WTC11 (cell line): ENCODE measurements at regions not wholly inside any gene's neighbourhood (a gene's known extent, or its start where the extent isn't known, plus 50 kb on each side); places are given as distances from the start of the nearest gene placed in this dataset.

Experiments used
- ATAC-seq: fragments of 200-7000 bp; cut with Tn5 transposase; 2 replicates; pipeline ENCODE4 v1.10.0; 2021; ENCODE audit warnings: mild to moderate bottlenecking, moderate library complexity
- CTCF ChIA-PET: fragments of 300-600 bp; sonication (Branson Sonifier 250); formaldehyde crosslinking; loops from one replicate; lab custom pipeline; 2021; ENCODE audit warnings: antibody characterized with exemption; lab: Charles Lee
- POLR2A ChIA-PET: fragments of 350-600 bp; sonication (Branson Sonifier 250); formaldehyde crosslinking; loops from one replicate; lab custom pipeline; 2021; ENCODE audit warnings: antibody characterized with exemption; lab: Charles Lee
- DNase-seq: peaks from one replicate; pipeline ENCODE4 v3.0.0; 2021; ENCODE audit warnings: low spot score
- H3K27ac Mint-ChIP-seq: 2 replicates; pipeline ENCODE4 v1.8.0; 2021; ENCODE audit warnings: mixed read lengths
- H3K27me3 Mint-ChIP-seq: 2 replicates; pipeline ENCODE4 v1.8.0; 2021; ENCODE audit warnings: low read depth, mild to moderate bottlenecking, moderate library complexity, mixed read lengths
- H3K36me3 Mint-ChIP-seq: 2 replicates; pipeline ENCODE4 v1.8.0; 2021; ENCODE audit warnings: mixed read lengths
- H3K4me1 Mint-ChIP-seq: 2 replicates; pipeline ENCODE4 v1.8.0; 2022; ENCODE audit warnings: mixed read lengths
- H3K4me3 Mint-ChIP-seq: 2 replicates; pipeline ENCODE4 v1.8.0; 2021; ENCODE audit warnings: mild to moderate bottlenecking, moderate library complexity, mixed read lengths
- H3K9me3 Mint-ChIP-seq: 2 replicates; pipeline ENCODE4 v1.8.0; 2021; ENCODE audit warnings: mixed read lengths
- ATF1 ChIP-seq: sonication (generic); formaldehyde crosslinking; IDR thresholded peaks from 2 replicates; pipeline ENCODE4 v1.8.1; 2023; ENCODE audit warnings: mild to moderate bottlenecking, moderate library complexity, missing genetic modification reagents
- ATF2 ChIP-seq: sonication (generic); formaldehyde crosslinking; IDR thresholded peaks from 2 replicates; pipeline ENCODE4 v1.8.1; 2022; ENCODE audit warnings: low read depth, missing genetic modification reagents, borderline replicate concordance
- CBFB ChIP-seq: sonication (generic); formaldehyde crosslinking; IDR thresholded peaks from 2 replicates; pipeline ENCODE4 v1.8.1; 2022; ENCODE audit warnings: mild to moderate bottlenecking, low read depth, missing genetic modification reagents
- E2F4 ChIP-seq: sonication (generic); formaldehyde crosslinking; IDR thresholded peaks from 2 replicates; pipeline ENCODE4 v1.8.1; 2022; ENCODE audit warnings: low read depth, mild to moderate bottlenecking, moderate library complexity, missing genetic modification reagents, borderline replicate concordance
- FOXJ3 ChIP-seq: sonication (generic); formaldehyde crosslinking; IDR thresholded peaks from 2 replicates; pipeline ENCODE4 v1.9.0; 2021; ENCODE audit warnings: missing genetic modification reagents, mild to moderate bottlenecking, borderline replicate concordance
- FOXK1 ChIP-seq: sonication (generic); formaldehyde crosslinking; IDR thresholded peaks from 2 replicates; pipeline ENCODE4 v1.8.0; 2022; ENCODE audit warnings: mild to moderate bottlenecking, moderate library complexity, missing genetic modification reagents
- FOXP4 ChIP-seq: sonication (generic); formaldehyde crosslinking; IDR thresholded peaks from 2 replicates; pipeline ENCODE4 v1.8.0; 2022; ENCODE audit warnings: mild to moderate bottlenecking, missing genetic modification reagents
- GTF2I ChIP-seq: fragments of 250-450 bp; sonication (Bioruptor Pico); conservative IDR thresholded peaks from 2 replicates; pipeline ENCODE4 v1.4.0; 2021; ENCODE audit warnings: mild to moderate bottlenecking
- NFYB ChIP-seq: sonication (generic); formaldehyde crosslinking; conservative IDR thresholded peaks from 2 replicates; pipeline ENCODE4 v1.8.0; 2022; ENCODE audit warnings: low read depth, missing genetic modification reagents
- NR2C2 ChIP-seq: sonication (generic); formaldehyde crosslinking; IDR thresholded peaks from 2 replicates; pipeline ENCODE4 v1.8.0; 2022; ENCODE audit warnings: mild to moderate bottlenecking, missing genetic modification reagents
- PRDM15 ChIP-seq: sonication (generic); formaldehyde crosslinking; IDR thresholded peaks from 2 replicates; pipeline ENCODE4 v1.8.0; 2022; ENCODE audit warnings: missing genetic modification reagents
- STAT6 ChIP-seq: sonication (generic); formaldehyde crosslinking; conservative IDR thresholded peaks from 2 replicates; pipeline ENCODE4 v1.8.1; 2023; ENCODE audit warnings: mild to moderate bottlenecking, low read depth, missing genetic modification reagents, moderate library complexity
- USF1 ChIP-seq: sonication (generic); formaldehyde crosslinking; IDR thresholded peaks from 2 replicates; pipeline ENCODE4 v1.8.0; 2022; ENCODE audit warnings: mild to moderate bottlenecking, missing genetic modification reagents
- ZNF263 ChIP-seq: sonication (generic); formaldehyde crosslinking; IDR thresholded peaks from 2 replicates; pipeline ENCODE4 v1.8.1; 2022; ENCODE audit warnings: low read depth, mild to moderate bottlenecking, moderate library complexity, missing genetic modification reagents
- ZNF281 ChIP-seq: sonication (generic); formaldehyde crosslinking; IDR thresholded peaks from 2 replicates; pipeline ENCODE4 v1.8.0; 2023; ENCODE audit warnings: mild to moderate bottlenecking, missing genetic modification reagents
- ZNF317 ChIP-seq: sonication (generic); formaldehyde crosslinking; IDR thresholded peaks from 2 replicates; pipeline ENCODE4 v1.8.1; 2023; ENCODE audit warnings: low read depth, mild to moderate bottlenecking, moderate library complexity, missing genetic modification reagents, borderline replicate concordance
- ZNF396 ChIP-seq: fragments of 250-450 bp; sonication (Bioruptor Pico); IDR thresholded peaks from 2 replicates; pipeline ENCODE4 v1.8.0; 2021; ENCODE audit warnings: mild to moderate bottlenecking, moderate library complexity, borderline replicate concordance

GRCh38 chr12:89179245-89179644, 173.1 kb downstream of the DUSP6 start:
- DNase-seq (no peak), ATAC-seq (no peak)
- no peaks in the 10 kb centered on the region for H3K27me3 Mint-ChIP-seq
- H3K27ac Mint-ChIP-seq, result no peak overlapping the region
- no peak for TF ChIP-seq E2F4 (CRISPR knock-in tag)
- H3K9me3 Mint-ChIP-seq, result no peaks in the 10 kb centered on the region
- CTCF ChIA-PET, result interaction anchor here (0.6 kb wide), 1 partner anchor 41 kb away, joined by 3 read pairs; no protein-coding TSS in a partner anchor
- H3K4me3 Mint-ChIP-seq, result no peak overlapping the region
- POLR2A ChIA-PET, result no interaction called here
- peaks cover 7% of the 10 kb centered on the region for H3K4me1 Mint-ChIP-seq
- H3K36me3 Mint-ChIP-seq, result no peaks in the 10 kb centered on the region

GRCh38 chr12:89177802-89178395, 174.4 kb downstream of the DUSP6 start:
- ChIA-PET POLR2A (no interaction called here), CTCF (no interaction called here)
- H3K27me3 Mint-ChIP-seq, result no peaks in the 10 kb centered on the region
- no peak overlapping the region for H3K27ac Mint-ChIP-seq
- no peak for TF ChIP-seq STAT6
- TF ChIP-seq CBFB (CRISPR knock-in tag), result no peak
- no peak for TF ChIP-seq GTF2I (CRISPR knock-in tag)
- no peak for TF ChIP-seq FOXP4 (CRISPR knock-in tag)
- TF ChIP-seq ZNF263, result no peak
- no peak for TF ChIP-seq FOXJ3
- peaks cover under 1% of the 10 kb centered on the region; the same call in 1 of the 2 replicates for H3K36me3 Mint-ChIP-seq
- no peak for DNase-seq
- H3K4me1 Mint-ChIP-seq, result peaks cover 7% of the 10 kb centered on the region
- no peak for ATAC-seq
- no peak overlapping the region for H3K4me3 Mint-ChIP-seq
- peaks cover 2% of the 10 kb centered on the region; the same call in 1 of the 2 replicates for H3K9me3 Mint-ChIP-seq

- CTCF ChIA-PET, result no interaction called here
- DNase-seq (no peak), ATAC-seq (no peak)
- Mint-ChIP-seq H3K9me3 (peaks cover 15% of the 10 kb centered on the region), H3K4me1 (peaks cover 7% of the 10 kb centered on the region), H3K4me3 (no peak overlapping the region), H3K36me3 (peaks cover 9% of the 10 kb centered on the region), H3K27me3 (no peaks in the 10 kb centered on the region), H3K27ac (no peak overlapping the region)
- POLR2A ChIA-PET, result interaction anchor here (0.6 kb wide), 1 partner anchor 13 kb away, joined by 4 read pairs; no protein-coding TSS in a partner anchor
- TF ChIP-seq ATF1 (CRISPR knock-in tag) (no peak), NR2C2 (CRISPR knock-in tag) (no peak), NFYB (CRISPR knock-in tag) (no peak), ATF2 (CRISPR knock-in tag) (no peak), ZNF281 (CRISPR knock-in tag) (no peak), ZNF317 (CRISPR knock-in tag) (no peak), ZNF396 (CRISPR knock-in tag) (no peak), FOXK1 (CRISPR knock-in tag) (no peak), USF1 (CRISPR knock-in tag) (no peak), PRDM15 (no peak)
Measured at GRCh38 chr12:89176676-89177075, 175.6 kb downstream of the DUSP6 start.
